ENCODE measurements at regions not wholly inside any gene's neighbourhood (a gene's known extent, or its start where the extent isn't known, plus 50 kb on each side); places are given as distances from the start of the nearest gene placed in this dataset.

- TF ChIP-seq CHD7 (IDR thresholded peaks at IDR 0.05; ENCODE audit: insufficient replicate concordance, low read length) (no peak), TBP (IDR thresholded peaks at IDR 0.05; ENCODE audit: low read depth, low read length) (no peak)
Measured at GRCh38 chr7:47658886-47659635, 77.2 kb upstream of the TNS3 start (continued).
